ENCODE measurements at regions not wholly inside any gene's neighbourhood (a gene's known extent, or its start where the extent isn't known, plus 50 kb on each side); places are given as distances from the start of the nearest gene placed in this dataset.
"Not testable (repeated sequence)": the region's sequence is repeated elsewhere in the genome, so short reads cannot be mapped to it uniquely, and the experiment has no call there.

DNA sequence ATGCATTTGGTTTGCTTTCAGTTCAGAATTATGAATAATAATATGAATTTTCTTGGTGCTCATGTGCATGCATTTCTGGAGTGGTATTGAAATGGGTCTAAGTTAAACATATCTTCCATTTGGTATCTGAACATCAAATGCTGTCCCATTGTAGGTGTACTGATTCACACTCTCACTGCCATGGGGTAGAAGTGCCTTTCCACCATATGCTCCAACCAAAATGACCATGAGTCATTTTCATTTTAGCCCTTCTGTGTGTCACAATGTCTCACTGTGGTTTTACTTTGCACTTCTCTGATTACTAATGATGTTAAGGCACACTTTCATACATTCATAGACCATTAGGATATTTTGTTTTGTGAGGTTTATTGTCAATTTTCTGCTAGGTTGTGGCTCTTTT is 211.9 kb downstream of the HAO1 start:
- no peak for DNase-seq

DNA sequence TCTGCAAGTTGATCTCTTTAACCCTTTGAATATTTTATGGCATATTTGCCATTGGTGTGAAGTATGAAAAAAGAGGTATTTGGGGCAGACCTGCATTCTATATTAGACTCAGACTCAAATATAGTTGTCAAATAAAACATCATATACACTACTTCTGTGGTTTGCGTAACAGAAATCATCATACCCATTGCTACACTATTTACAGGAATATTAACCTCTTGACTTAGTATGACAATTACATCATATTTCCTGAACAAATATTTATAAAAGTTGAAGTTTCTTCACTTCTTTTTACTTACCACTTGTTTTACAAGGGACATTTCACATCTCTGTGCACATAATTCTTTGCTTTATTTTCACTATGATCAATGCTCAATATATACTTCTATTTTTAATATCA is 206.0 kb downstream of the HAO1 start:
- DNase-seq: no peak

DNA sequence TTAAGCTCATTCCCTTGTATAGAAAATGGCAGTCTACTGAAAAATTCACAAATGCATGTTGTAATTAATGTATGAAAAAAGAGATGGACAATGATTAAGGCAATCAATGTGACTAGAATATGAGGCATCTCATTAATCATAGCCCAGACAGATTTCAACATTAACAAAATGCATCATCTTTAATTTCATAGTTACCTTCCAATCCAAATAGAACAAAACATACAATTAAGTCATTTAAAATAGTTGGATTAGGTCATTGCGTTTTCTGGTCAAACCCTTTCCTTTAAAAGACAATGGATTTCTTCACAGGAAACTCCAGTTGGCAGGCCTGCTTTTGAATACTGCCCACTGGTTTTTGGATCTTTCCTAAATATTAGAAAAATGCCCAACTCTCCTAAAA is 203.9 kb downstream of the HAO1 start:
- DNase-seq: no peak

DNA sequence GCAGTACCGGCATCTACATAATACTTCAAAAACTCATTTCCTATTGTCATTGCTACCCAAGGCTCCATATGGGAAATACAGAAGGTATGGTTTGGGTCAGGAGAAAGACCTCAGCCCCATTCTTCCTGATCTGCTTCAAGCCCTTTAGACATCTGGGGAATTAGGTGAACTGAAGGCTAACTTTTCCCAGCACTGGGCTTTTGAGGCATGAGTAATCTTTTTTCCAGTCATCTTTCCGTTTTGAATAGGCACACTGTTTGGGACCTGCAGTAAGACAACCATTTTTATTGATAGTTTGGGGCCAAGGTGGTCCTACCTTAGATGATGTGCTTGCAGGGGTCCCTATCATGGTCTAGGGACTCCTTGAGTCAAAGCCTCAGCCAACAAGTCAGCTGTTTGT is 198.4 kb downstream of the HAO1 start:
- DNase-seq: no peak

DNA sequence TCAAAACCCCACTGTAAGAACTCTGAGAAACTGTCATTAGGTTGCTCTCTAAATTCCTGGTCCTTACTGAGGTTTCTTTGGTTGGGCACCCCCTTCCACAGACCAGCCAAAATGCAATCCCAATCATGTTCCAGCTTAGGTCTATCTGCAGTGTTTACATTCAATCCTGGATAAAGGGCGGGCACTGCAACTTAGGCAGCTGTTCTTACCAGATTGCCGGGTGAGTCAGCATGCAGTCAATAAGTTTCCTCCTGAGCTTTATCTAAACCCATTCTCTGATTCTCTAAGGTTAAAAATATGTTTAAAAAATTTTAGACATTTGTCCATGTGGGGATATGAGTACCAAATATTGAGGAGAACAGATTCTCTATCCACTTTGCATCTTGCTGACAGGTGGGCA is 197.8 kb downstream of the HAO1 start:
- DNase-seq: no peak

DNA sequence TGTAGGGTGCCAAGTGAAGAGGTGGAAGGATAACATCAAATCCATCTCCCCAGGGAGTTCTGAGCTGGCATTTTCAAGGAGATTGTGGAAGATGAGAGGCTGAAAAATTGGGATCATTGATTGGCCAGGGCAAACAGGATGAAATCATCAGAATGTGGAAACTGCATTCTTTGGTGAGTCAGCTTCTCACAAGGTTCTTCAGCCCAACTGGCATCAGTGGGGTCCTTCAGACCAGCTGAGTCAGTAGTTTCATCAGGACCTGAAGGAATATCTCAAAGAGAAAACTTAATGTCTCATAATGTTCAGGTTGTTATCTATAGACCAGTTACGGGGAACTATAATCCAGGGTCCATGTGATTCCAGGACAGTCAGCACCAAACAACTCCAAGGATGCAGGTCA is 195.8 kb downstream of the HAO1 start:
- no peak for DNase-seq

DNA sequence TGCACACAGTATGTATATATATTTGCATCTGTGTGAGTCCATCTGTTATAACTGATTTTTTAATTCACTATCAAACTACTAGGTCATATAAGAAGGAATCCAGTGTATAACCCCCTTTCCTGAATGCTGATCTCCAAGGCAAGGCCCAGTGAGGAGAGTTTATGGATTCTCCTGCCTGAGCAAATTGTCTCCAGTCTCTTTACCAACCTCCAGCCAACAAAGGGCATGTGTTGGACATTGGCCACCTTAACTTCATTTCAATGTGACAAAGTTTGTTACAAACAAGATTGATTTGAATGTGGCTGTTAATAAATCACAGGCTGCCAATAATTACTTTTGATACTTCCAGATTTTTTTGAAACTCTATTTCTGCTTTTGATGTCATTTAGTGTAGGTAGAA is 191.6 kb downstream of the HAO1 start:
- no peak for DNase-seq

DNA sequence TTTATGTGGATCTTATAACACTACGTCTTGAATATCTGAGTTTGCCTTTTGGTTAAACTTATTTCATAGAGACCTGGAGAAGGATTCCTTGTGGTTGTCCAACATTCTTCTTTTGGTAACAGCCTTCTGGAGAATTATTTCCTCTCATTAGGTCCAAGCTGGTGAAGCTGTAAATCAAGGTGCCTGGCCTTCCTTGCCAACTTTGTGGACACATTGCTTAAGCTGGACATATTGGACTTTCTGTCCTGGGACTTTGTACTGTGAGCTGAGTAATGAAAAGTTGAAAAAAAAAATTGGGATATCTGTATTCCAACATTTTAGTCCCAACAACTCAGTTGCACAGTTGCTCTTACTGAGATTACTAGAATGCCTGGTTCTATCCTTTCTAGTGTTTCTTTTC is 186.2 kb downstream of the HAO1 start:
- DNase-seq: no peak

DNA sequence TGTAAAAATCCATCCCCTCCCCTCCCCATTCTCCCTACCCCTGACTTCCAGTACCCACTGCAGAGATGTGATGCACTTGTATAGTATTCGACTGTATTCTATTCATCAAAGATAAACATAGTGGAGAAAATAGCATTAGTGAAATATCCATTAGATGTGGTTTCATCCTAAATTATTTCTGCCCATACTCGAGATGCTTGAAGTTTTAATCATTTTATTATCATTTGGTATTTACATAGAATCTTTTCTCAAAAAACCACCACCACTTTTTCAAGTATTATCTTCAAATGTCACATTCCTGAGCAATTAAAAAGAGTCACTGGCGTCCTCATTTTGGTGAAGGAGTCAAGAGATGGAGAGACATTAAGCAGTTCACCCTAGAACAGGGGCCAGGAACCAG is 181.9 kb downstream of the HAO1 start:
- no peak for DNase-seq

DNA sequence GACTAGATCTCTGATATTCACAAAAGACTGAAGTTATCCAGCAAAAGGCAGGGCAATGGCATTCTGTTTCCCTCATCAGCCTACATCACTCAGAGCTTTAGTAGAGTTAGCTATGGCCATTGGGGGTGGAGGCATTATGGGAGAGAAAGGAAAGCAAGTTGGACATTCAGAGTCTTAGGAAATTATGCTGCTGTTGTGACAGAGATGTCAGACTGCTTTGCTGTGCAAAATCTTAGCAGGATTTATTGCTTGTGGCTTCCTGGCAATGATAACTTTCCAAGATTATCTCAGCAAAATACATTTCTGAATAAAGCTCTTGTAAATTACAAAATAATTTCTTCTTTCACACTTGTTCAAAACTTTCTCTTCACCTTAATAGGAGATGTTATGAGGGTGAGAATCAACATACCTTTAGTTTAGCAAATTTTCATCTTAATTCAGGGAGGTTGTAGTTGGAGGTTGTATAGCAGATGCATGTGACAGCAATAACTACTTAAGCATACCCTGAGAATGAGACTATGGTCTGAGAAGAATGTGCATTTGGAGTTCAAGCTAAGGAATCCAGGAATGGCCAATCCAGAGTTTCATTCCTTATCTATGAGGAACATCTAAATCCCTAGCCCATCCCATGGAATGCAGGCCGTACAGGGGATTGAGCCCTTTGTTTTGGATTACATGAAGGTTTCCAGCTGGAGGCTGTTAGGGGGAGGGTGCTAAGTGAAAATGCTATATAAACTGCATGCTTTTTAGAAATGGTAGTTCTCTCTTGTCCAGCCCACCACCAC is 179.8 kb downstream of the HAO1 start:
- no peak for DNase-seq

DNA sequence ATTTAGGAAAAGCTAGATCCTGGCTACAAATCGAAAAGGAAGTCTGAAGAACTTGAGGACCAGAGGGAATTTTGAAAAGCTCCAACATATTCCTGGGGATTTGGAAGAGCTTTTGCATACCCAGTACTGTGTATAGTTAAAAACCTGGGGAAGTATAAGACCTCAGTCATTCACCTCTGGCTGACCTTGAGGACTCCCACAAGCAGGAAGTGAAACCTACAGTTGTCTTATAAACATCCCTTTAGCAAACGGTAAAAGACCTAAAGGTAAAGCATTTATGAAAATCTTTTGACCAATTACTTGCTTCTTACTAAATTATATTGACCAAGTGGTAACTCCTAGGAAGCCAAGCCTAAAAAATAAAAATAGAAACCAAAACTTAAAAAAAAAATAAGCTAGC is 175.0 kb downstream of the HAO1 start:
- no peak for DNase-seq

DNA sequence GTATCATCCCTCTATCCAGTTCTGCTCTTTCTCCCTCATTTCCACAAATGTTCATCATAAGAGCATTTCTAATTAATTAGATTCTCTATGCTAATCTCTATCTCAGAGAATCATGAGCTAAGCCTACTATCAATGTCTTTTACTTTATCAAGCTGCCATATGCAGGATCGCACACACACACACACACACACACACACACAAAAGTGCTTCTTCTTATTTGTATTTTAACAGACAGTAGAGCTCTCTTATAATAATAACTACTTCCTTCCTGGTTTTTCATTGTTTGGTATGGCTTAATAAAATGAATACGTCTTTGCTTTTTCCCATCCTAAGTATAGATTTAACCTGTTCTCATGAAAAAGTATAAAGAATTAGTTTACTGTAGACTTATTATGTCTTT is 170.2 kb downstream of the HAO1 start:
- no peak for DNase-seq

DNA sequence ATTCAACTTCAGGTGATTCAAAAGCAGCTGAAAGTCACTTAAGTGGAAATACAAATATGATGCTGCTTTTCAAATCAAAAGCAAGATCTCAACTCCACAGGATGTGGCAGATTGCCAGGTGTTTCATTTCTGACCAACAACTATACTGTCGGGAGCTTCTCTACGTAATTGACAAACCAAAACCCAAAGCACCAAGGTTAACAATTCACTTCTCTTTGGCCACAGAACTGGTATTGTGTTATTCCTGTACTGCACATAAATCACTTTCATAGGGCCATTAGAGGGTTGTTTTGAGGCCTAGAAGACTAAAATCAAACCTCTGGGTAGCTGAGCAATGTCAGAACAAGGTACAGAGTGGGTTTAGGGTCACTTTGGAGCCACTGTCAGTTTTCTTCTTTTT is 169.7 kb downstream of the HAO1 start:
- no peak for DNase-seq

DNA sequence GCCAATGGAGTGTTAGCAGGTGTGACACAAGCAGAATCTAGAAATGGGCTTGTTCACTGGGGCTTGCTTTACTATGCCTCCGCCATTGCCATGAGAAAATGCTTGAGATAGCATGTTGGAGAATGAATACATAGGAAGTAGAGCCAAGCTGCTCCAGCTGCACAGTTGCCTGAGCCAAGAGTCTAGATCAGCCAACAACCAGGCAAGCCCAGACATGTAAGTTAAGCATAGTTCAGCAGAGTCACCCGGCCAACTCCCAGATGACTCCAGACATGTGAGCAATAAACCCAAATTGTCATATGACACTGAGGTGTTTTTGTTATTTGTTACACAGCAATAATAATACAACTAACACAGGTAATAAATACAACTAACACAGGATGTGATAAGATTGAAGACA is 167.9 kb downstream of the HAO1 start:
- no peak for DNase-seq

DNA sequence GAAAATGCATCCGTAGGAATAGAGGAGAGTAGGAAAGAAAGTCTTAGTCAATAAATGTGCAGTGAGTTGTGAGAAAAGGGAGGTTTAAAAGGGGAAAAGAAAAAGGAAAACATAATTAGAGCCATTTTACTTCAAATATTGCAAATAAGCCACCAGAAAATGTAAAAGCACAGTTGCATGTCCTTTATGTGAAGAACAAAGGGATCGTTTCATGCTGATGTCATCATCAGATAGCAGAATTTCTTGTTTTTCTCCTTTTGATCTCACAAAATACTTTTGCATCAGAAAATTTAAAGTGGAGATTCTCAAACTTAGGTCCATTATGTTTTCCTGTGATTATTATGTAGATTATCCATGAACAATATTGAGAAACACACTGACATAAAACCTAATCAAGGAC is 166.7 kb downstream of the HAO1 start:
- DNase-seq: no peak

DNA sequence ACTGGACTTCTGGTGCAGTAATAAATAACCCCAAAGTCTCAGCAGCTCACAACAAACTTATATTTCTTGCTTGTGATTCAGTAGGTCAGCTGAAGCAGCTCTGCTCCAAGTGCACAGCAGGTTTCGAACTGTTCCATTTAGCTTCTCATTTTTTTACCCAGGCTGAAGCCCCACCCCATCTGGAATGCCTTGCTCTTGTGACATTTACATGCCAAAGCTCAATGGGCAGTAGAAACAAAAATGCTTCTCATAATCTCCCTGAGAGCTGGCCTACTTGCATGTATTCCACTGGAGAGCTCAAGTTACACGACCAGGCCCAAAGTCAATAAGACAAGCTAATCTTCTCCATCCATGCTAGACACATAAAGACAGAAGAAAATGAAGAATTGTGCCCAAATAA is 165.2 kb downstream of the HAO1 start:
- no peak for DNase-seq

DNA sequence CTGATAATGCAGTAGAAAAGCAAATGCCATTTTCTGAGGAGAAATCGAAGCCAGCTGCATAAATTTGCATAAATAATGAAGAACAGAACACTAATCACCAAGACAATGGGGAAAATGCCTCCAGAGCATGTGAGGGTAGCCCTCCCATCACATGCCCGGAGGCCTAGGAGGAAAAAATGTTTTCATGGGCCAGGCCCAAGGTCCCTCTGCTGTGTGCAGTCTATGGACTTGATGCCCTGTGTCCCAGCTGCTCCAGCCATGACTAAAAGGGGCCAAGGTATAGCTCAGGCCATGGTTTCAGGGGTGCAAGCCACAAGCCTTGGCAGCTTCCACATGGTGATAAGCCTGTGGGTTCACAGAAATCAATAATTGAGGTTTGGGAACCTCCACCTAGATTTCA is 164.1 kb downstream of the HAO1 start:
- no peak for DNase-seq

DNA sequence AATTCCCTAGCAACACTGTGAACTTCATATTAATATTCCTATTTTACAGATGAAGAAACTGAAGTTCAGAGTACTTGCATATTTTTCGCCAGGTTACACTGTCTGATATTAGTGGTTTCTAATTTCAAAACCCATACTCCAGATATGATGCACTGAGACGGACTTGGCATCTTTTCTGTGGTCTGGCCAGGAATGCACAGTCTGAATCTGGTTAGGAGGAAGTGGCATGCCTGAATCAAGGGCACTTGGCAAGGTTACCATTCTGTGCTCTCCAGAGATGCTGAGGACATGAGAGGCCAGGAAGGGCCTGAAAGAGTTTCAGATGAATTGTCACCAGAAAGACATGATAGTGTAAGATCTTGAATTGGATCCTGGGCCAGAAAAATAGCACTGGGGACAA is 150.1 kb downstream of the HAO1 start:
- no peak for DNase-seq

DNA sequence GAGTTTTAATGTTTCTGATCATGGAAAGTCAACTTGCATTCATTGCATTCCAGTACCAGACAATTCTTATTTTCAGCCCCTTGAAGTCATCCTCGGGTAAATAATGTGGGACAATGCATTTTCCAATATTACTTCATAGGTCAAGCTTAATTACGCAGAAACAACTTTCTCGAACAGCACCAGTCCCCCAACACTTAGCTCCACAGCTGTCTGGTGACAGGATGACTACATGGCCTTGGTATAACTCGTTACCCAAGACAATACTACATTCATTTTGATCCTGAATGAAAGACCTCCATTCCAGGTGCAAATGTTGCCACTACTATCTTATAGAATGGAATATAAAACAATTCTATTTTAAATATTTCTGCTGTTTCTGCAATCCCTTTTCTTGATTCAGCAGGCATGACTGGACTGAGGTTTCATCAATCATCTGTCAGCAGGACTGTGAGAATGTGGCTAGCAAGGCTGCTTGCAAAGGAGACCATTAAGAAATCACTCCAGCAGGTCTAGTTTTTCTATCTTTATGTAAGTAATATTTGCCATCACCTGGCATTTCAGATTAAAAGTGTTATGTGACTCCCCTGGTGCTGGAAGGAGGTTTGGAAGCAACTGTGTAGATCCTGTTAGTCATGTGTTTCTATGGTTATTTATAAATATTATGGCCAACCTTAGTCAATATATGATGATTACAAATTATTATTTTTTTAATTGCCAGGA is 147.9 kb downstream of the HAO1 start:
- DNase-seq: no peak

DNA sequence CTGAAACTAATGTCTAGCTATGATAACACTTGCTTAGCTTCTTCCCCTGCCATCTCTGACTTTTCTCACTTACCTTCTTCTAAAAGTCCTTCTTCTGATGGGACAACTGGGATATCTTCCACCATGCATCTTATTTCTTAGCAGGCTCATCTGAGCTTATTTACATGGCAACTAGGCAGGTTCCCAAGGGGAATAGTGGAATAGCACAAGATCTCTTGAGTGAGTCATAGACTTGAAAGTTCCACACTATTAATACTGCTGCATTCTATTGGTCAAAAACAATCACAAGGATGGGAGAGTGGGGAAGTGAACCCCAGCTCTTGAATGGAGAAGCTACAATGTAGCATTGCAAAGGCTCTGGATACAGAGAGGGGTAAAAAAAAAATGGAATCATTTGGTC is 142.1 kb downstream of the HAO1 start:
- no peak for DNase-seq

DNA sequence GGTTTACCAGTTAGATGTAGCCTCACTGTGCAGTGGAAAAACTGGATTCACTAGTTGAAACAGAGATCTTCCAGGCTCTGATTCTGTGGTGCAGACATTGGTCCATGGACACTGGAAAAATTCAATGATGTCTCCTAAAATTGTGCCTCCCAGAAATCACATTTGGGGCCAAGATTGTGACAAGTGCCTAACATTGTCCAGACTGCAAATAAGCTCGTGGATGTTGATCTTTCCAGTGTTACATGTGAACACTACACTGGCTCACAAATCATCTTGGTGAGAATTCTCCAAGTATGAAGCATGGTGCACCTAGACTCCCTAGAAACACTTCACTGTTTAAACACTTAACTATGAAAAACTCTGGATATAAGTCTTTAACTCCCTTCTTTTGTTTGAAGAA is 140.4 kb downstream of the HAO1 start:
- DNase-seq: no peak

DNA sequence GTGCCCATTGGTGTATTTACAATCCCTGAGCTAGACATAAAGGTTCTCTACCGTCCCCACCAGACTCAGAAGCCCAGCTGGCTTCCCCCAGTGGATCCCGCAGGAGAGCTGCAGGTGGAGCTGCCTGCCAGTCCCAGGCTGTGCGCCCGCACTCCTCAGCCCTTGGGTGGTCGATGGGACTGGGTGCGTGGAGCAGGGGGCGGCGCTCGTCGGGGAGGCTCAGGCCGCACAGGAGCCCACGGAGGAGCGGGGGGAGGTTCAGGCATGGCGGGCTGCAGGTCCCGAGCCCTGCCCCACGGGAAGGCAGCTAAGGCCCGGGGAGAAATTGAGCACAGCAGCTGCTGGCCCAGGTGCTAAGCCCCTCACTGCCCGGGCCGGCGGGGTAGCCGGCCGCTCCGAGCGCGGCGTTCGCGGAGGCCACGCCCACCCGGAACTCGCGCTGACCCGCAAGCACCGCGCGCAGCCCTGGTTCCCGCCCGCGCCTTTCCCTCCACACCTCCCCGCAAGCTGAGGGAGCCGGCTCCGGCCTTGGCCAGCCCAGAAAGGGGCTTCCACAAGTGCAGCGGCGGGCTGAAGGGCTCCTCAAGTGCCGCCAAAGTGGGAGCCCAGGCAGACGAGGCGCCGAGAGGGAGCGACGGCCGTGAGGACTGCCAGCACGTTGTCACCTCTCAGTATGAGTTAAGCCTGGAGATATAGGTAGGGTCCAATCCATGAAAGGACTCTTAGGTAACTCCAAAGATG is 136.7 kb downstream of the HAO1 start:
- not testable (repeated sequence) for DNase-seq

DNA sequence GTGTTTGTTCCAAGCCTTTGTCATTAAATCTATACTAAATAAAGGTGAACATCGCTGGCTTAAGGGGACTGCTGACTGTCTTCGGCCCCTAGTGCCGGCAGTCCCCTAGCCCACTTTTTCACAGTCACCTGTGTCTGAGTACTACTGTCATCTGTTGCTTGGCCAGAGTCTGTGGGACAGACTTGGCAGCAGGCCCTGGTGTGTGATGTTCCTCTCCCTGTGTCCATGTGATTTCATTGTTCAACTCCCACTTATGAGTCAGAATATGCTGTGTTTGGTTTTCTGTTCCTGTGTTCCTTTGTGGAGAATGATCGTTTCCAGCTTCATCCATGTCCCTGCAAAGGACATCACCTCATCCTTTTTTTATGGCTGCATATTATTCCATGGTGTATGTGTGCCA is 133.4 kb downstream of the HAO1 start:
- no peak for DNase-seq

DNA sequence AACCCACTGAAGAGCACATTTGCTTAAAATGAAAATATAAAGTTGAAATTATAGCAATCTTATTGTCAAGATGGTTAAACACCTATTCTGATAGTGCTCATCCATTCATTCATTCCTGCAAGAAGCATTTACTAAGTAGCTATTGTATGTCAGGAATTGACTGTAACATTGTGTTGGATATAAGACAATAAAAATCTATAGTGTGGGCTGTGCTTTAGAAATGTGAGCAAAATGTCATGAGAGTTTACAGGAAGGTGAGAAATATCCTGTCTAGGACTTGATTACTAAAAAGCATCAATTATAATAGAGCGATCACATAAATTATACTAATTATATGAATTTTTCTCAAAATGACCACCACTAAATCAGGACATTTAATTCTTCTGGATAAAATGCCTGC is 123.0 kb downstream of the HAO1 start:
- DNase-seq: no peak

Measured in CD4-positive, alpha-beta T cell treated with Interleukin-4 for 1 hour (primary cell).